ENCODE measurements at regions not wholly inside any gene's neighbourhood (a gene's known extent, or its start where the extent isn't known, plus 50 kb on each side); places are given as distances from the start of the nearest gene placed in this dataset.

DNA sequence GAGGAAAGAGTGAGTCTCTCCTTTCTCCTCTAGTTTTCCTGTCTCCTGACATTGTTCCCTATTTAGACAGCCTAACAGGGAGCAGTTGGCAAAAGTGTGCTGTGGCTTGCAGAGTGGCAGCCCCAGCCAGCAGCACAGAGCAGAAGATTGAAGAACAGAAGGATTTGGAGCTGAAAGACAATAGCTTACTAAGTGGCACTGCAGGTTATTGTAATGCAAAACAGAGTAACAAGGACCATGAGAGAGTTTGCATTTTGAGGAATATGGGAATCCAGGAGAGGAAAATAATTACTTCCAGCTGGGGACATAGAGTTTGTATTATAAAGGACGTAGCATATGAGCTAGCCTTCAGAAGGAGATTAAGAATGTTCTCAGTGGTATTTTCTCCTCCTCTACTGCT is 342.4 kb downstream of the AKAIN1 start:
- DNase-seq (ENCODE audit: low read depth), result no peak

DNA sequence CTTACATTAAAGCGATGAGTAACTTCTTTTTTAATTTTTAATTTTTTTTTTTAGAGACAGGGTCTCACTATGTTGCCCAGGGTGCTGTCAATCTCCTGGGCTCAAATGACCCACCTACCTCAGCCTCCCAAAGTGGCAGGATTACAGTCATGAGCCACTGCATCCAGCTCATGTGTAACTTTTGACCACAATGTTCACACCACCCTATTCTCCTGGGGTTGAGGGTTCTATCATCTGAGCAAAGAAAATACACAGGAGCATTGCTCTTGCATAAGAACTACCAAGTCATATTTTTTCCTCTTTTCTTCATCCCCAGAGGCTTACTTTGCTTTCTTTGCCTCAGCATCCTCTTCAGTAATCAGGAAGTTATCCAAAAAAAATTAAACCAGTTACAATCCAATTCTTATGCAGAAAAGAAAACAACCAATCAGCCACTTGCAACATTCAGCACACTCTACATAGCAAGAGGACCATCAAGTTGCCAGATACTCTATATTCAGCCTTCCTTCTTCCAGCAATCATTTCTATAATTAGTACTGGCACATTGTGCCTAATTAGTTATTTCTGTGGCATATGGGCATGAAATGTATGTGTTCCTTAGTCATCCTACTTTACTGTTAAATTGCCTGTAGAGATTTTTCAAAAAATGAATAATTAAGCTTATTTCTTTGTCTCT is 345.6 kb downstream of the AKAIN1 start:
- no peak for DNase-seq (ENCODE audit: low read depth)

DNA sequence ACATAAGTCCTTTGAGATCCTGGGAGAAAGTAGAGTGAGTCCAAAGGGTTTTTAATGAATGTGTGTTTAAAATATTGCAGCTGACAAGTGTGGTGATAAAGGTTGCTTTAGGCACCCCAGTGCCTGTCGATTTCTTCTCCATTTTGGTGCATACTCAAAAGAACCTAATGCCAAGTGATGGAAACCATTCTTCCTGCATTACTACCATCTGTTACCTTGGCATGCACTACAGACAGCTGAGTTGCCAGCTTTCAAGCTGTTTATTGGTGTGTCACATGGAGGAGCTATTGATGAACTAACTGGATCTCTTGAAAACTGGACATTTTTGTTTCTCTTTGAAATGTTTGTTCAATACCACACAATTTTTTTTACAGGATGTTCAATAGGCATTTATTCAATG is 350.0 kb downstream of the AKAIN1 start:
- DNase-seq (ENCODE audit: low read depth), result no peak

DNA sequence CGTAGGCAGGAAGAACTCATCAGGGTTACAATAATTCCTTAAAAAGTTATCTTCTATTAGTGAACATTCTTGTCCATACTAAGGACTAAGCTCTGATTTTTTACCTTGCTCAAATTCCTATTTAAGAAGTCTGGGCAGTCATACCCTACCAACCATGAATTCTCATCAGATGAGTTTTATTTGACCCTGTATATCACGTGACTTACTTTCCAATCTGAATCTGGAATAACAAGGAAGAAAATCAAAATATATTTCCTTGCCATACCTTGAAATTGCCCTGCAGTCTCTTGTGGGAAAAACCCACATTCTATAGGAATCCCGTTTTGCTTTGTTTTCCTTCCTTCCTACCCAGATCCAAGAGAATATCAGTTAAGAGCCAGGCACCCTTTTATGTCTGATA is 352.7 kb downstream of the AKAIN1 start:
- no peak for DNase-seq (ENCODE audit: low read depth)

DNA sequence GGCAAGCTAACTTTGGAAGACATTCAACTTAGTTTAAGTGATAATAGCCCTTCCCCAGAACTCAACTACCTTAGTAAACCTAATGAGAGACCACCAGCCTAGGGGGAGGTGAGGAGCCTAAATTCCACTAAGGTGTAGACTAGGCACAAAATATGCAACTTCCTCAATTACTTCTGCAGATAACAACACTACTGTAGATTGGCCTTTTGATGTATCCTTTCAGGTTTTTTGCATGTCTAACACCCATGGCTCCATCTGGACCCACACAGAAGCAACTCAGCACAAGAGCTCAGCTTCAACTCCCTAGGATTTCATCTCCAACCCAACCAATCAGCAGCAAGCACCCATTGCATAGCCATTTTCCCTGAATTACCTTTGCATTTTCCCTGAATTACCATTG is 353.3 kb downstream of the AKAIN1 start:
- DNase-seq (ENCODE audit: low read depth), result no peak

DNA sequence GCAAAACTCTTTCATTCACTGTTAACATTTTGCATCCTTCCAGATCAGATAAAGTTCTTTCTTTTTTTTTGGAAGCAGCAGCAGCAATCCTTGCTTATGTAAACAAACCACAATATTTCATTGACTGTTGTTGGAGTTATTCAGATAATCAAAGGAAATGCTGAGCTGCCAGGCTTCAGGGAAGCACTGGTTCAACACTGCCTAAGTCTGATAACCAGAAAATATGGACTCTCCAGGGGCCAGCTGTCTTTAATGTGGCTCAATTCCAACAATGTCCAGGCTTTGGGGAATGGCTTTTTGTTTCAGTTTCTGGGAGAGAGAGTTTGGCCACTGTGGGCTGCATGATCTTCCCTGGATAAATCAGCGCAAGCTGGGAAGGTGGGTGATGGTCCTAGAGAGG is 354.3 kb downstream of the AKAIN1 start:
- DNase-seq (ENCODE audit: low read depth), result no peak

DNA sequence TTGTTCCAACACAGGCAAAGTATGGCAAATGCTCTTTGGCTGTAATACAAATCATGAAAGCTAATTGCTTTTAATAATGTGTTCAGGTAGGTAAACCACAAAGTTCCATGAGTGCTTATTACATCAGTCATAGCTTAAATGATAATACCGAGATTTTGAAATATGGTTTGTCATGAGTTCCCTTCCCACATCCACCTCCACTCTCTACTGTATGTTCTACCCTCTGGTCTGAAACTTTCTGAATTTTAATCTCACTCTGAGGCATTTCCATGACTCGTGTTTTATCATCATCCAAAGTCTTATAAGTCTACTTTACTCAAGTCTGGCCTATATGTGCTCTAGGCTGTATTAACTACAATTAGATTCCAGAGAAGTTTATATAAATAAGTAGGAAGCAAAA is 354.8 kb downstream of the AKAIN1 start:
- no peak for DNase-seq (ENCODE audit: low read depth)

DNA sequence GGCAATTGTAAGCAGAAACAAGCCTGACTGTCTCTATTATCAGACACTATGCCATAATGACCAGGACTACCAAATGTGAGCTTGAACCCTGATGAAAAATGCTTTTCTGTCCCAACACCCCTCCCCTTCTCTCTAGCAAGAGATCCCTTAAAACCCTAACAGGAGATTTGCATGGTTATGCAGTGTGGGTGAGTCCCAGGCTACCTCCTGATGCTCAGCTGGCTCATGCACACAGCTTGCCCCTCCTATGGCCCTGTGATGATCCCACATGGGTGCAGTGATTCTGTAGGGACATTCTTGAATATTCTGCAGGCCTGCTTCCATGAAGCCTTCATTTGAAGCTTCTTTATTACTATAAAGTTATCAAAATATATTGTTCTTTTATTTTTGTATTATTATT is 357.4 kb downstream of the AKAIN1 start:
- no peak for DNase-seq (ENCODE audit: low read depth)

DNA sequence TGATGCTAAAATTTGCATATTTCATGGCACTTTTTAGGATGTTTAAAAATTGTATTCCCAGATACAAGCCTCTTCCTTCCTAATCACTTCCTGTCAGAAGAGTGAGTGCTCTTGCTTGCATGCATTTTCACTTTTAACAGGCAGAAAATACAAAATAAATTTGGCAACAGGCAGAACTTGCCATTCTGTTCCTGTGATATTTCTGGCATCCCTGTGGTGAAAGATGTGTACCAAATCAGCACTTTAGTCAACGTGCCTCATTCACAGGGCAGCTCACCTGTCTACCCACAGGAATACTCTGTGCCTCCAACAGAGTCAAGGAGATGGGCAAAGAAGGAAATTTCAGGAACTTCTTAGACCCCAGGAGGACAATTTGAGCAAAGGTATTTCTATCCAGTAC is 360.9 kb downstream of the AKAIN1 start:
- no peak for DNase-seq (ENCODE audit: low read depth)

DNA sequence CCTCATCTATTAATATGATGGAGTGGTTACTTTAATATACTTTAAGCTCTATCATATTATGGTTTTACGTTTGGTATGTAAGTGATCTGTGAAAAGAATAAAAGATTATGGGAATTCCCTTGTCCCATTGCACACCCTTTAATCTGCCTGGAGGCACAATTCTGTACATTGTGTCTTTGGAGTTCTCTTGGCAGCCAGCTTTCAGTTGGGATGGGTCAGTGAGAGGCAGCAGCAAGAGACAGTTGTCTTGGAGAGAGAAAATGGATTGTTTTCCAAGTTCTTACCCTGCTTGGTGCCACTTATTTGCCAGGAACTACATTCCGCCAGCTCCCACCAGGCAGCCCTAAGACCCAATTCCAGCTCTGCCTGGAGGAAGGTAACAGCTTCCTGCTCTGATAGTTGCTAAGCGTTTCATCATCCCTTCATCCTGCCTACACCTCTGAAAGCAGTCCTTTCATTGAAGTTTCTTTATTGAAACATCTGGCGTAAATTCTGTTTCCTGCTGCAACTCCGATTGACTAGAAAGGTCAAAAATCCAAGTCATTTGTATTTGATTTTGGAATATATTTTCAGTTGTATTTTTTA is 365.2 kb downstream of the AKAIN1 start:
- no peak for DNase-seq (ENCODE audit: low read depth)

DNA sequence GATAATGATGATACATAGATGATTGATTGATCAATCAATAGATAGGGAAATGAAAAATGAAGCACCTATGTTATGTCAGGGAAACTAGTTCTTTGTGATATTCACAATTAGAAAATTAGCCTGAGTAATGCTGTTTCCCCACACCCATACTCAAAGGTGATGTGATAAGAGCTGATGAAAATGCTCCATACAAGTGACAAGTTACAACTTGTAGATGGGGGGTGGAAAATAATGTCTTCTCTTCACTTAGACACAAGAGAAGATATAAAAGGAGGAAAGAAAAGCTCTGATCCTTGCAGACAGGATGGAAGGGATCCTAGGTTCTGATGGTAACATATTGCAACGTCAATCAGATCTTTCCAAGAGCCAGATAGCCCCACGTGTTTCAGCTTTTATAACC is 365.9 kb downstream of the AKAIN1 start:
- DNase-seq (ENCODE audit: low read depth), result no peak

DNA sequence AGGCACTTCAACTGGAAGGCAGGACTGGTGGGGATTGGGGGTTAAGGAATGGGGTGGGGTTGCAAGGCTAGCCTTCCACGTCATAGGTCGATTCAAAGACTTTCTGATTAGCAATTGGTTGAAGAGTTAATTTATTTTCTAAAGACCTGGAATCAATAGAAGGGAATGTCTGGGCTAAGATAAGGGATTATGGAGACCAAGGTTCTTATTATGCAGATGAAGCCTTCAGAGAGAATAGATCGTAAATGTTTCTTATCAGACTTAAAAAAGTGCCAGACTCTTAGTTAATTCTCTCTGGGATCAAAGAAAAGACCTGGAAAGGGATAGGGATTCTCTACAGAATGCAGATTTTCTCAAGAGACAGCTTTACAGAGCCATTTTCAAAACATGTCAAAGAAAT is 368.0 kb upstream of the DLGAP1 start:
- DNase-seq (ENCODE audit: low read depth), result no peak

DNA sequence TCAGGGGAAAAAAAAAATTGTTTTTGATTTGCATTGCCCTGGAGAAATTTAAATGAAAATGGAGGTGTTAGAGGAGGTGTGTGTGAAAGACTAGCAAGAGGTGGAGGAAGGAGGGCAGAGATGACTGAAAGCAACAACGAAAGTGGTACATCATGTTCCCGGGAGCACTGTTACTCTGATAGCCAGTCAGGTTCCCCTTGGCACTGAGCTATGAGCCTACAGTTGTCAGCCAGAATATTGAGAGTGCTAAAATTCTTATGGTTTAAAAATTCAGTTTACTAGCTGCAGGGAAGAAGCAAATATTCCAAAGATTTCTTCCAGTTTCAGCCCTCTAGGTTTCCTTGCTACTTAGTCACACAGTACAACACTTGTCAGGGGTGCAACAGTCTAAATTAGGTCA is 366.7 kb upstream of the DLGAP1 start:
- DNase-seq (ENCODE audit: low read depth), result no peak

DNA sequence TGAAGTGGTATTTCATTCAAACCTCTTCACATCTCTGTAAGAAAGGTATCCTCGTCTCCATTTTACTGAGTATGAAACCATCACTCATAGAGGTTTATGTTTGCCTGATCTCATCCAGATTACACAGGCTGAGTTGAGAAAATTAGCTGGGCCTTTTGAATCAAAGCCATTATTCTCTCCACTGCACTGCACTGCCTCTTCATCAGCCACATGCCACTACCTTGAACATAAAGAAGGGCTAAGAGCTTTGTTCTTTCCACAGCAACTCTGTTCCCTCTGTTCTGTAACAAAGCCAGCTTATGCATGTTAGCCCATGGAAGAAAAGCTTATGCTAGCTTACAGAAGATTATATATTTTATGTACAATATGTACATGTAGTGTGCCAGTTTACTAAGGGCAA is 362.6 kb upstream of the DLGAP1 start:
- DNase-seq (ENCODE audit: low read depth), result no peak

DNA sequence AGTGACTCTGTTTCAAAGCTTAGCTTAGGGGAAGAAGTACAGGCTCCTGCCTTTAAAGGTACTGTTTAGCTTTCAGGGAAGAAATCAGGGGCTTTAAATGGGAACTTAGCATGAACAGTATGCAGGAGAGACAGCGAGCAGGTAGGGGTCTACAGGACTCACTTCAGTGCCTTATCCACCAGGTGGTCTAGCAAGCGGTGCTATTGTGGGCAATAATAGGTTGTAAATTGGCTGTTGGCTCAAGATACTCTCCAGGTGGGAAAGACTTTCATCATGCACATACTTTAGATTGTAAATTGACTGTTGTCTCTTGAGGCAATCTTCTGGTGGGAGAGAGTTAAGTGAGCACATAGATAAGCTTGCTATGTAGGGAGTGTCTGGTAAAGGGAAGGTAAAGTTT is 358.6 kb upstream of the DLGAP1 start:
- no peak for DNase-seq (ENCODE audit: low read depth)

DNA sequence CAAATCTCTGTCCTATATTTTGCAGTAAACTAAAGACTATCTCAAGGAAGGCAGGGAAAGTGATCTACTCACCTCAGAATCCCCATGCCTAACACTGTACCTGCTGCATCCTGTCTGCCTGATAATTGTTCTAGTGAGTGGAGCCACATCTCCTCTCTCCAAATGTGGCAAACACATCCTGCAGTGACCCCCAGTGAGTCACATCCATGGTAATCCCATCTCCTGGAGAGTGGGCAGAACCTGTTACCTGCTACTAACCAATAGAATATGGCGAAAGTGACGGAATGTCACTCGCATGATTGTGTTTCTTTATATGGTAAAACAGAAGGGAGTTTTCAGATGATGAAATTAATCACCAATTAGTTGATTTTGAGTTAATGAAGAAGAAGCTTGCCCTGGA is 353.8 kb upstream of the DLGAP1 start:
- no peak for DNase-seq (ENCODE audit: low read depth)

DNA sequence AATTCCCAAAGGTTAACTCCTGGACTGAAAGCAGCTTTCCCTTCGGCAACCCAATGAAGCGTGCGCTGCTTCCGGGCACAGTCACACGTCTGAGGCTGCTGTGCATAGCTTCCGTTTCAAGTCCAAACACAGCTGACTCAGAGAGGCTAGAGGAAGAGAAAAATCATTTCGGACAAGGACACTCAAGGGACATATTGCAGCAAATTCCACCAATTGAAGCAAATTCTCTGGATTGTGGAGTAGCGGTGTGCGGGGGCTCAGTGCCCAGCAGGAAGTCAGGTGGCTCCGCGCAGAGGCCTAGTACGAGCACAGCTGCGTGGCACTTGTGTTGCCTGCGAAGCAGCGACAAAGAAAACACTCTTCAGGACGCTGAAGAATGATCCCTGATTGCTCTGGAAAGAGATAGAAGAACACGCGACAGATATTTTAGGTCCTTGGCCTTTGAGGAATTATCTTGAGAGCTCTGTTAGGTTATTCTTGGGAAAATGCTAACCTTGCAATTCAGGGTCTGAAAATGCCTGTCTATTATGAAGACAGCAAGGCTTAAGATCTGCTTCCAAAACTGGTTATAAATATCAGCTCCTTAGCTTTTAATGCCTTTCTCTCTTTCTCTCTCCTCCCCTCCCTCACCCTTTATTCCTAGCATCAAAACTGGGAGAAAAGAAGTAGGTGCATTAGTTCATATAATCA is 352.6 kb upstream of the DLGAP1 start:
- no peak for DNase-seq (ENCODE audit: low read depth)

DNA sequence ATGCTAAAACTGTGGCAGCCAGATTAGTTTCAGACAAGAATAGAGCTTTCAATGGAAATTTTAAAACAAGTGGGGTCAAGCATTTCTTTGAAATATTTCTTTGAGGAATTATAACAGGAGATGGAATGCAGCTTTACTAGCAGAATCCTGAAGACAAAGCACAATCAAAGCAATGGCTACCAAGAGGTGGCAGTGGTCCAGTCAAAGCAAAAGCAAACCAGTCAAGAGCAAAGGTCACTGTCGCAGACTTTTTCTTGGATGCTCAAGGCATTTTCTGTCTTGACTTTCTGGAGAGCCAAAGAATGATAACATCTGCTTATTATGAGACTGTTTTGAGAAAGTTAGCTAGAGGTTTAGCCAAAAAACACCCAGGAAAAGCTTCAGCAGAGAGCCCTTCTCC is 351.2 kb upstream of the DLGAP1 start:
- DNase-seq (ENCODE audit: low read depth), result no peak

DNA sequence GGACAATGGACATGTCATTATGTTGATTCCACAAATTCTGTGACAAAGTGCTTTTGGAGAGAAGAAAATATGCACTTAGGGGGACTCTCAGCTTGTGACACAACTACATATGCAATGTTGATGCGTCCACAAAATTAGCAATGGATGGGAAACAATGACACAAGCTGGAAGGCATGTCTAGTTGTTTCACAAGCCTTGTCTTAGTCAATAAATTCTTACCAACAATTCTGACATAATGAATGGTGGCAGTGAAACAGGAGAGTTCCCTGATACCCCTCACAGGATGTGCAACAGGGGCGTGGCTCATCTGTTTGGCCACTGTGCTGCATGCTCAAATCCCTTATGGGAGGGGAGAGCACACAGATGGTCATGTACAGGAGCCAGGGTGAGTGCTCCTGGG is 347.2 kb upstream of the DLGAP1 start:
- DNase-seq (ENCODE audit: low read depth), result no peak

DNA sequence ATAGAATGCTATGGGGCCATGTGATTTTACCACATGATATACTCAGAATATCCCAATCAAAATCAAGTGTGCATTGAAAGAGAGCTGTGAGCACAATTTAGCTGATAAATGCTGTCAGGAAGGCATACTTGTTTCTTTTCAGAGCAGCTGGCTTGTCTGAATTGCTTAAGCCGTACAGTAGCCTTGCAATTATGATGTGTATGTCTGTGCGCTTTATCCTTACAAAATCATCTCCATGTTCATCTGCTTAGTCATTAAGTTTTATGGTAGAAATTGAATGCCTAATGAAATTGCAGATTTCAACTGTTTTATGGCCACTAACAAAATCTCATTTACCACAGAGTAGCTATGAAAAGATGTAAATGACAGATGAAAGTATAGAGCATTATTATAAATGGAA is 346.0 kb upstream of the DLGAP1 start:
- no peak for DNase-seq (ENCODE audit: low read depth)

DNA sequence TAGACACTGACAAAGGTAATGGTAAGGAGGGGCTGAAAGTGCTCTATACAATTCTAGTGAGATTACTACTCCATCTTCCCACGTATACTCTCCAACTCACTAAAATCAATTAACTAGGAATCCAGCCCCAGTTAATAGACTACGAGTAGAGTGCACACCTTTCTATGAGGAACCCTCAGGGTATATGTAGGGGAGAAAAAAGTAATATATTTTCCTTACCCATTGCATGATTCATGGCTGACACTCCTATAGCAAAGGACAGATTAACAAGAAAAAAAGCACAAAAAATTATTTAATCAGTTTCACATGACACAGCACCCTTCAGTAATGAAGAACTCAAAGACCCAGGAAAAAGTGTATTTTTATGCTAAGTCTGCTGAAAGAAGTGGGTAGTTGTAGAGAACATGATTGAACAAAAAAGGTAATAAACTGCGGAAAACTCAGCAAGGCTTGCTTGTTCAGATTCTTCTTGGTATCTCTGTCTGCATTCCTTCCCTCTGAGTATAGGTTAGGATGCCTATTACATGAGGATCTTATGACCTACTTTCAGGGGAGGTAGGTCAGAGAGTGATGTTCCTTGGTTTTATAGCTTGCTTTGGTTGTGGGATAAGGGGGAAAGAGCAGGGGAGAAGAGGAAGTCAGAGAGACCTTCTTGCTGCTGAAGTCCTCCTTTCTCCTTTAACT is 342.0 kb upstream of the DLGAP1 start:
- no peak for DNase-seq (ENCODE audit: low read depth)

DNA sequence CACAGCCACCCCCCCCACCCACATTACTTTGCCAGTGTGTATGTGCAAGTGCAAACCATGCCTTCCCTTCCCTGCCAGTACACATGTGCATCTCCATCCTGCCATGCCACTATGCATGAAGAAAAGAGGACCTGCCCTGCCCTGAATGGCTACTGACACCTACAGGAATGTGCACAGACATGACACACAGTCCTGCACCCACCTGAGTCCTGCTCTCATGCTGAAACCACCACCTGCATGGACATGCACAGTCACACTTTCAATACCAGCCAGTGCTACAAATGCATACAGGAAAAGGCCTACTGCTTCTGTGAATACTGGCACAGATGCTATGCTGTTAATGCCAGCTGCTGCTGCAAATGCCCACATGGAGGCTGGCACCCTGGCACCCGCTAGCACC is 334.4 kb upstream of the DLGAP1 start:
- DNase-seq (ENCODE audit: low read depth), result no peak

DNA sequence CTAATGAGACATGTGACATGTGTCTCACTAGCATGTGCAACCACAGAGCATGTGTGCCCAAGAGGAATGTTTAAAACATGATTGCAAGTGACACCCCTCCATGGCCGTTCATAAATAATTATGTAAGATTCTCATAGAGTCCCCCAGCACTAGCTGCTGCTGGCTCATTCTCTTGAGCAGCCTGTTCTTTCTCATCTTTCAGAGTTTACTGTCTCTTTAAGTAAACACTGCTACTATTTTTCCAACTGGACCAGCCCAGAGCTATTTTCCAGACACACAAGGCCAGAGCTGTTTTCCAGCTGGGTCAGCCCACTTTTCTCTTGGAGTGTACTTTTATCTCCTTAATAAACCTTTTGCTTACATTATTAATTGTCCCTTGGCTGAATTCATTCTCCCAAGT is 326.8 kb upstream of the DLGAP1 start:
- DNase-seq (ENCODE audit: low read depth), result no peak
